Testis (tissue), 2 donors: ENCODE measurements at regions not wholly inside any gene's neighbourhood (a gene's known extent, or its start where the extent isn't known, plus 50 kb on each side); places are given as distances from the start of the nearest gene placed in this dataset.

Experiments
- CTCF ChIP-seq, 3 experiments: fragments of 450-650 bp in 2 of 3; fragments of 200-600 bp in 1 of 3; sonication (generic) in 1 of 3; IDR thresholded peaks; one replicate each; pipeline ENCODE4 v1.5.1; 2016 to 2019; ENCODE audit warnings: antibody characterized with exemption in 3 of 3, mild to moderate bottlenecking in 2 of 3, moderate library complexity in 1 of 3
- POLR2A ChIP-seq: fragments of 450-650 bp; IDR thresholded peaks from one replicate; pipeline ENCODE4 v1.6.1; 2017; ENCODE audit warnings: antibody characterized with exemption, mild to moderate bottlenecking, moderate library complexity

DNA sequence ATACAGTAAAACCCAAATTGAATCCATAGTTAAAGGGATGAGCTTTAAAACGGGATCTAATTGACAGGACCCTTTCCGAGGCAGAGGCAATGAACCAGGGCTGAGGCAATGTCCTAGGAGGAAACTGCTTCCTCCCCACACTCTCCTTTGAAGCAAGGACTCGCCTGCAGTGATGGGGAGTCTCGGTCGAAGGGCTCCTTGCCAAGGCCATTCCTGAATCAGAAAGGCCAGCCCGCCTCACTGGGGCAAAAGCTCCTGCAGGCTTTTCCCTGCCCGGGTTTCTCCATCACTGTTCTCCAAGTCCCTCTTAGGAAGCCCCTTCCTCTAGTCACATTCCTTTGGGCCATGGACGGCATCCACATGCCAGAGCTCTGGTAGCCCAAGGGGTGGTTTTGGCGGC lies 132.0 kb downstream of the RBFOX3 start:
- TF ChIP-seq CTCF (IDR thresholded peaks at IDR 0.05), result no peak
- no peak for TF ChIP-seq POLR2A
